ENCODE measurements at regions not wholly inside any gene's neighbourhood (a gene's known extent, or its start where the extent isn't known, plus 50 kb on each side); places are given as distances from the start of the nearest gene placed in this dataset.

DNA sequence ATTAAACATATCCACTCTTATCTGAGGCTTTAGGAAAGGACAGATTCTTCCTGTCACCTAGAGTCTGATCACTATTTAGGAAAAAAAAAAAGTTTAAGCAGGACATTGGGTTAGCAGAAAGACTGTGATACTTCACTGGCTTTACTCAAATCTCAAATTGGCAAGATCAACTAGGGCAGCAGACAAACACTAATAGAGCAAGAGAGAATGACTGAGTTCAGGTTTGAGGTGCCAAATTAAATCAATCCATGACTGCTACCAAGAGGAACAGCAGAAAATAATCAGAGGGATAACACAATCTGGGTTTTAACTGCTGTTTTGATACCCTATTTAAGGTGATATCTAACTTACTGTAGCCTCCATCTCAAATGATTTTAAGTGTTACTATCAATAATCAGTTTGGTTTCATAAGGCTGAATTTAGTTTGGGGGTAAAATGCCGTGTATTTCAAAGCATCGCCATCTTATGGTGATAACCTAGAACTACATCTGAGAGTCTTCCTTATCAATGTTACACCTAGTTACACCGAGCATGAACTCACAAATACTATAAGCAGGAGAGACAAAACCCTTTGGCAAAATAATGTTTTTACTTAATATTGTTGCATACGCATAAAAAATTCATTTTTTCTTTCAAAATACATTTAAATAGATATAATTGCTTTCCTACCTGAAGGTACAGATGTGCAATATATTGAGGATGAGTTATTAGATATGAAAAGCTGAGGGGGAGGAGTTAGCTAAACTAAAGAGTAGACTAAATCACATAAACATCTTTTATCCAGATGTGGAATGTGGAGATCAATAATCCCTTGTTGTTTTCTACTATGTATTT, 286.4 kb upstream of the CDH12 start:
- Histone ChIP-seq H3K27me3 (no peaks in the 10 kb centered on the region), H3K36me3 (no peaks in the 10 kb centered on the region), H3K9me3 (no peaks in the 10 kb centered on the region), H3K4me1 (no peaks in the 10 kb centered on the region), H3K27ac (no peak overlapping the region), H3K4me3 (no peak overlapping the region)
- no peak for DNase-seq (ENCODE audit: low spot score in 2 of 2)
- intact Hi-C loops (cut with DNase I; ENCODE audit: low total_unique reads): no loop called here
- TF ChIP-seq, protein P1, sequence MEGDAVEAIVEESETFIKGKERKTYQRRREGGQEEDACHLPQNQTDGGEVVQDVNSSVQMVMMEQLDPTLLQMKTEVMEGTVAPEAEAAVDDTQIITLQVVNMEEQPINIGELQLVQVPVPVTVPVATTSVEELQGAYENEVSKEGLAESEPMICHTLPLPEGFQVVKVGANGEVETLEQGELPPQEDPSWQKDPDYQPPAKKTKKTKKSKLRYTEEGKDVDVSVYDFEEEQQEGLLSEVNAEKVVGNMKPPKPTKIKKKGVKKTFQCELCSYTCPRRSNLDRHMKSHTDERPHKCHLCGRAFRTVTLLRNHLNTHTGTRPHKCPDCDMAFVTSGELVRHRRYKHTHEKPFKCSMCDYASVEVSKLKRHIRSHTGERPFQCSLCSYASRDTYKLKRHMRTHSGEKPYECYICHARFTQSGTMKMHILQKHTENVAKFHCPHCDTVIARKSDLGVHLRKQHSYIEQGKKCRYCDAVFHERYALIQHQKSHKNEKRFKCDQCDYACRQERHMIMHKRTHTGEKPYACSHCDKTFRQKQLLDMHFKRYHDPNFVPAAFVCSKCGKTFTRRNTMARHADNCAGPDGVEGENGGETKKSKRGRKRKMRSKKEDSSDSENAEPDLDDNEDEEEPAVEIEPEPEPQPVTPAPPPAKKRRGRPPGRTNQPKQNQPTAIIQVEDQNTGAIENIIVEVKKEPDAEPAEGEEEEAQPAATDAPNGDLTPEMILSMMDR (IDR thresholded peaks at IDR 0.05): peak in 1 of 3 donors; percentile 33
- TF ChIP-seq POLR2AphosphoS5 (IDR thresholded peaks at IDR 0.05): no peak
- TF ChIP-seq POLR2A (IDR thresholded peaks at IDR 0.05): no peak

DNA sequence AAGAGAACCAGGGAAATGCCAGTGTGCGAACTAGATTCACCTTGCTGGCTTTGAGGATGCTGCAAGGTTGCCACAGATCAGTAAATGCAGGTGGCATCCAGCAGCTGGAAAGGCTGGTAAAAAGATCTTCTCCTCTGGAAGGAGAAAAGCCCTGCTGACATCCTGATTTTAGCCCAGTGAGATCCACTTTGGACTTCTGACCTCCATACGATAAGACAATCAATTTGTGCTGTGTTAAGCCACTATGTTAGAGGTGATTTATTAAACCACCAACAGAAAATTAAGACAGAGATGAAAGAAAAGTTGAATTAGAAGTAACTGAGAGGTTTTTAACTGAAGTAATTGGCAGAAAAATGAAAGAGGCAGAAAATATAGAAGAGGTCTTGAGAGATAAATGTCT, 283.8 kb upstream of the CDH12 start:
- no peak for DNase-seq (ENCODE audit: low spot score in 2 of 2)
- no peaks in the 10 kb centered on the region for H3K9me3 ChIP-seq
- no peaks in the 10 kb centered on the region for H3K27me3 ChIP-seq
- H3K27ac ChIP-seq: no peak overlapping the region
- no peak for TF ChIP-seq POLR2A (IDR thresholded peaks at IDR 0.05)
- TF ChIP-seq, protein P1 (IDR thresholded peaks at IDR 0.05): no peak
- no peak for TF ChIP-seq POLR2AphosphoS5 (IDR thresholded peaks at IDR 0.05)
- H3K36me3 ChIP-seq: no peaks in the 10 kb centered on the region
- intact Hi-C loops (cut with DNase I; ENCODE audit: low total_unique reads): no loop called here
- no peaks in the 10 kb centered on the region for H3K4me1 ChIP-seq
- H3K4me3 ChIP-seq: no peak overlapping the region

DNA sequence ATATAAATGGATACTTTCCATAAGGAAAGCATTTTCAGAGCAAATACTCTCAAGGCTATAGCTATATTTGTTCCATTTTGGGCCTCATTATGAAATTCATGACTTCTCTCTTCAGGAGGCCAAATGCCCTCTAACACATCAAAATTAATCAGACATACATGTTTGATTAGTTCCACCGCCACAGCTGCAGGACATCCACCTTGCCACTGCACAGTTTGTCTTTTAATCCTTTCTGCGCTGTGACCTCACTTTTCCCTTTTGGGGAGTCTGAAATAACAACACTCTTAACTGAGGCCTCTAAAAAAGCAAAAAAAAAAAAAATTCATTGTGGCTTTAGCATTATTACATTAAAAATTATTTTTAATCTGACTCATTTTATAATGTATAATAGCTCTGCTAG, 279.1 kb upstream of the CDH12 start:
- TF ChIP-seq, protein P1 (IDR thresholded peaks at IDR 0.05): no peak
- TF ChIP-seq POLR2A (IDR thresholded peaks at IDR 0.05): no peak
- TF ChIP-seq POLR2AphosphoS5 (IDR thresholded peaks at IDR 0.05): no peak
- Histone ChIP-seq H3K4me1 (no peaks in the 10 kb centered on the region), H3K4me3 (no peak overlapping the region), H3K27ac (no peak overlapping the region), H3K27me3 (no peaks in the 10 kb centered on the region), H3K36me3 (no peaks in the 10 kb centered on the region), H3K9me3 (peaks cover 0 to 9% of the 10 kb centered on the region in 2 donors)
- intact Hi-C loops (cut with DNase I; ENCODE audit: low total_unique reads): no loop called here
- DNase-seq (ENCODE audit: low spot score in 2 of 2): no peak

DNA sequence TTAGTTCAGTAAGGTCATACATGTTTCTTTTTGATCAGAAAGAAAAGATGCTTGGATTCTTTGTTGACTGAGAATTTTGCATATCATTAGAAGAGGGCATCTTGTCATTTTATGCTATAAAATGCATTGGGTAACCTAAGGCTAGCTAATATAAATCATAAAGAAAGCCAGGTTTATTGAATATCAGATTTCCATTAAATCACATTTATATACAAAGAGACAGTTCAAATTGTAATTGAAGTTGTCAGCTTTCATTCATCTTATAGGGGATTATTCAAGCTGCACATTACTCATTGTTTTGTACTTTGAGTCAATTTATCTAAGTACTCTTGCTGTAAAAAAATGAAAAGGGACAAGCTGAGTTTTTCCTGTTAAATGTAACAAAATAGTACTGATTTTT, 259.1 kb upstream of the CDH12 start:
- no peak overlapping the region for H3K4me3 ChIP-seq
- H3K9me3 ChIP-seq: no peaks in the 10 kb centered on the region
- TF ChIP-seq POLR2A (IDR thresholded peaks at IDR 0.05) (no peak), POLR2AphosphoS5 (IDR thresholded peaks at IDR 0.05) (no peak)
- TF ChIP-seq, protein P1 (IDR thresholded peaks at IDR 0.05): no peak
- H3K27ac ChIP-seq: no peak overlapping the region
- H3K36me3 ChIP-seq: peaks cover 6% of the 10 kb centered on the region
- intact Hi-C loops (cut with DNase I; ENCODE audit: low total_unique reads): loop anchor here (2.0 kb wide), 1 partner anchor 57 kb away; no protein-coding TSS in a partner anchor
- H3K27me3 ChIP-seq: no peaks in the 10 kb centered on the region
- no peak for DNase-seq (ENCODE audit: low spot score in 2 of 2)
- H3K4me1 ChIP-seq: no peaks in the 10 kb centered on the region

DNA sequence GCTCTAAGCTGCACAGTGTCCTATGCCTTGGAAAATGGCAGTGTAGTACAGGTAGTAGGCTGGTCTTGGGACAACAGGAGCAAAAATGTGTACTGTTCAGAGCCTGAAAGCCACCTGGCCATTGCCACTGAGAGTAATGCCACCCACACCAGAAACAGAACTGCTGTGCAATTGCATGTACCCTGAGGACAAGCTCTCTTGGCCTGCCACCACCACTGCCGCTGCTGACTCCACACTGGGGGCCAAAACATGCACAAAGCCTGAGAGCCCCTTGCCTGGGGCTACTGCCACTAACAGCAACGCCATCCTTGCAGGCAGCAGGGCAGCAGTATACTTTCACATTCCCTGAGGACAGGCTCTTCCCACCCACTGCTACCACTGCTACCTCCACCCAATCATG, 251.9 kb upstream of the CDH12 start:
- Histone ChIP-seq H3K27me3 (no peaks in the 10 kb centered on the region), H3K9me3 (no peaks in the 10 kb centered on the region), H3K4me3 (no peak overlapping the region), H3K27ac (no peak overlapping the region), H3K4me1 (no peaks in the 10 kb centered on the region), H3K36me3 (no peaks in the 10 kb centered on the region)
- DNase-seq (ENCODE audit: low spot score in 2 of 2): no peak
- intact Hi-C loops (cut with DNase I; ENCODE audit: low total_unique reads): no loop called here
- no peak for TF ChIP-seq POLR2AphosphoS5 (IDR thresholded peaks at IDR 0.05)
- TF ChIP-seq, protein P1 (IDR thresholded peaks at IDR 0.05): no peak
- no peak for TF ChIP-seq POLR2A (IDR thresholded peaks at IDR 0.05)
